Left lung (tissue), 4 donors: ENCODE measurements at regions not wholly inside any gene's neighbourhood (a gene's known extent, or its start where the extent isn't known, plus 50 kb on each side); places are given as distances from the start of the nearest gene placed in this dataset.
"Not testable (repeated sequence)": the region's sequence is repeated elsewhere in the genome, so short reads cannot be mapped to it uniquely, and the experiment has no call there.

ENCODE experiments used
- ATAC-seq: fragments of 200-7000 bp; cut with Tn5 transposase; one replicate; pipeline ENCODE4 v1.9.1; 2020; ENCODE audit warnings: moderate library complexity
- DNase-seq, 4 donors: peaks; one replicate each; pipeline ENCODE4 v3.0.0-alpha.2; 2013 to 2020
- H3K27ac ChIP-seq, 2 donors: fragments of 200-600 bp; sonication (generic) in 1 of 2; one replicate each; pipeline versions ENCODE4 v1.5.0 to v1.8.0; 2020 to 2021
- H3K27me3 ChIP-seq, 2 donors: fragments of 200-600 bp; sonication (generic) in 1 of 2; one replicate each; pipeline versions ENCODE4 v1.5.0 to v1.8.0; 2020 to 2021
- H3K36me3 ChIP-seq, 2 donors: fragments of 200-600 bp; sonication (generic) in 1 of 2; one replicate each; pipeline versions ENCODE4 v1.5.0 to v1.8.0; 2020 to 2021
- H3K4me1 ChIP-seq, 2 donors: fragments of 200-600 bp; one replicate each; pipeline ENCODE4 v1.8.0; 2021
- H3K4me3 ChIP-seq, 2 donors: fragments of 200-600 bp; sonication (generic) in 1 of 2; one replicate each; pipeline versions ENCODE4 v1.5.0 to v1.8.0; 2020 to 2021; ENCODE audit warnings: mild to moderate bottlenecking in 1 of 2
- H3K9me3 ChIP-seq, 2 donors: fragments of 200-600 bp; sonication (generic) in 1 of 2; one replicate each; pipeline versions ENCODE4 v1.5.0 to v1.8.0; 2020 to 2021
- intact Hi-C, 2 donors: fragments of 100-400 bp; cut with DNase I; formaldehyde crosslinking; loops; one replicate each; pipeline versions ENCODE4 v1.11.2 to v1.14.2; 2022
- TF ChIP-seq, protein P1 (sequence below), 2 donors: fragments of 200-600 bp; sonication (generic) in 1 of 2; IDR thresholded peaks; one replicate each; pipeline versions ENCODE4 v1.5.0 to v1.8.0; 2021; ENCODE audit warnings: antibody characterized with exemption in 2 of 2
- donor health status: DM: no; HTN: yes; CAD: no.
- donor health status: DM: no; HTN: no; CAD: no.

DNA sequence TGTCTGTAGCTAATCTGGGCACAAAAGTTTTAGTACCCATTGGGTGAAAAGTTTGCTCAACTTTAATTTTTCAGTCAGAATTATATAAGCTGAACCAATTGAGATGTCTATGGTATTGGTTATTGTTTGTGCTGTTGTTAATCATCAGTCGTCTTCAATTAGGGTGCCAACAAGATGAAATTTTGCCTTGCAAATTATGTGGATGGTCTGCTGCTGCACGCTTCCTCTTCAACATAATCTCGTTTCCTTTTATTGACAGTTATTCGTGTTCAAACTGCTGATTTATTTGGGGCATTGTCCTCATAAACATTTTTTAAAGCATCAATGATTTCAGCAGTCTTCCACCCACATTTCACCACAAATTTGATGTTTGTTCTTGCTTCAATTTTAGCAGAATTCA is 194.0 kb downstream of the HTR1A start:
- no peak for ATAC-seq

DNA sequence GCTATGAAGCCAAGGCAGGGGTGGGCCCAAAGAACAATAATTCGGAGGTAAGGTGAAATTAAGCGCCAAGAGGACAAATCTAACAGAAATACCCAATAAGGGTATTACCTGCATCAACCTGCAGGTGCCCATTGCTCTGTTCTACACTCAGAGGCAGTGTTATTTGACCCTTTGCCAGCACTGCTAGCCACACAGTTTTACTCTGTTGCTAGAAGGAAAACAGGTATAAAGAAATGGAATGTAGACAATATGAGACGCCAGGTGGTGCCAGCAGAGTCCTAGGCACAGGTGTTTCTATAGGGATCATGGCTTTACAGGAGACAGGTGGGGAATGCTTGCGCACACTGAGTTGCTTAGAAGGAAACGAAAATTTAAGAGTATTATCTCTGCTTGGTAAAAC is 201.3 kb downstream of the HTR1A start:
- no peak for DNase-seq
- ATAC-seq, result no peak
- intact Hi-C loops, result no loop called here
- no peak overlapping the region for H3K27ac ChIP-seq
- TF ChIP-seq, protein P1, sequence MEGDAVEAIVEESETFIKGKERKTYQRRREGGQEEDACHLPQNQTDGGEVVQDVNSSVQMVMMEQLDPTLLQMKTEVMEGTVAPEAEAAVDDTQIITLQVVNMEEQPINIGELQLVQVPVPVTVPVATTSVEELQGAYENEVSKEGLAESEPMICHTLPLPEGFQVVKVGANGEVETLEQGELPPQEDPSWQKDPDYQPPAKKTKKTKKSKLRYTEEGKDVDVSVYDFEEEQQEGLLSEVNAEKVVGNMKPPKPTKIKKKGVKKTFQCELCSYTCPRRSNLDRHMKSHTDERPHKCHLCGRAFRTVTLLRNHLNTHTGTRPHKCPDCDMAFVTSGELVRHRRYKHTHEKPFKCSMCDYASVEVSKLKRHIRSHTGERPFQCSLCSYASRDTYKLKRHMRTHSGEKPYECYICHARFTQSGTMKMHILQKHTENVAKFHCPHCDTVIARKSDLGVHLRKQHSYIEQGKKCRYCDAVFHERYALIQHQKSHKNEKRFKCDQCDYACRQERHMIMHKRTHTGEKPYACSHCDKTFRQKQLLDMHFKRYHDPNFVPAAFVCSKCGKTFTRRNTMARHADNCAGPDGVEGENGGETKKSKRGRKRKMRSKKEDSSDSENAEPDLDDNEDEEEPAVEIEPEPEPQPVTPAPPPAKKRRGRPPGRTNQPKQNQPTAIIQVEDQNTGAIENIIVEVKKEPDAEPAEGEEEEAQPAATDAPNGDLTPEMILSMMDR (IDR thresholded peaks at IDR 0.05), result no peak
- no peaks in the 10 kb centered on the region for H3K4me1 ChIP-seq
- H3K36me3 ChIP-seq, result no peaks in the 10 kb centered on the region
- H3K4me3 ChIP-seq, result no peak overlapping the region
- no peaks in the 10 kb centered on the region for H3K27me3 ChIP-seq
- no peaks in the 10 kb centered on the region for H3K9me3 ChIP-seq

More for the DNA sequence above, 194.0 kb downstream of the HTR1A start:
- H3K4me3 ChIP-seq, result no peak overlapping the region
- no peak overlapping the region for H3K27ac ChIP-seq
- intact Hi-C loops, result no loop called here
- TF ChIP-seq, protein P1 (IDR thresholded peaks at IDR 0.05), result no peak
- H3K4me1 ChIP-seq, result no peaks in the 10 kb centered on the region
- H3K9me3 ChIP-seq, result peaks cover 0 to 3% of the 10 kb centered on the region in 2 donors
- H3K27me3 ChIP-seq, result no peaks in the 10 kb centered on the region
- H3K36me3 ChIP-seq, result no peaks in the 10 kb centered on the region
- DNase-seq, result no peak

DNA sequence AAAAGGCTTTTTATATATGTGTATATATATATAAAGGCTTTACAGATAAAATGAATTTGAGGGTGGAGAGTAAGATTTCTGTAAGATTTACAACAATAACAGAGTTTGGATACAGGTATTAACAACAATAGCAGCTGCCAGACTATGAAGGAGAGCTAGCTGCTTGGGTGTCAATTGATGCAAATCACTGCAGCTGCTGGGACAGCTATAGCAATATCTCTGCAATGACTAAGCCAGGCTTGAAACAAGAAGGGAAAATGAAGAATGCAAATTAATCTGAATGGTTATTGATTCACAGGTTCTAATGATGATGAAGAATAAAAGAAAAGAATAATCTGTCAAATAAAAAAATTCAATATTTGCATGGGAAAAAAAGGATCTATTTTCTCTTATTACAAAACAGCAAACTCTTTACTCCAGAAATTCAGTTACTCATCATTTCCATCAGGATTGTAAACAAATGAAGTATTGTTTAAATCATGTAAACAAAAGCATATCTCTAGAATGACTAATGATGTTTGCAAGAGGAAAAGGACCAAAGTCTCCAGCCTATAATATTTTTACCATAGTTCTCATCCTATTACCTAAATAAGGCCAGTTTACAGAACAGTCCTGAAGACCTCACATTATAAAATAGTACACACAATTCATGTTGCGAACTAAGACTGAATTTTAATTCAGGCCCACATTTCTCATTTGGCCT is 219.0 kb downstream of the HTR1A start:
- ATAC-seq, result no peak
- peaks cover 0 to 15% of the 10 kb centered on the region in 2 donors for H3K9me3 ChIP-seq
- no peak overlapping the region for H3K27ac ChIP-seq
- H3K27me3 ChIP-seq, result no peaks in the 10 kb centered on the region
- DNase-seq, result no peak
- H3K4me1 ChIP-seq, result no peaks in the 10 kb centered on the region
- TF ChIP-seq, protein P1 (IDR thresholded peaks at IDR 0.05), result no peak
- H3K4me3 ChIP-seq, result no peak overlapping the region
- intact Hi-C loops, result no loop called here
- no peaks in the 10 kb centered on the region for H3K36me3 ChIP-seq

DNA sequence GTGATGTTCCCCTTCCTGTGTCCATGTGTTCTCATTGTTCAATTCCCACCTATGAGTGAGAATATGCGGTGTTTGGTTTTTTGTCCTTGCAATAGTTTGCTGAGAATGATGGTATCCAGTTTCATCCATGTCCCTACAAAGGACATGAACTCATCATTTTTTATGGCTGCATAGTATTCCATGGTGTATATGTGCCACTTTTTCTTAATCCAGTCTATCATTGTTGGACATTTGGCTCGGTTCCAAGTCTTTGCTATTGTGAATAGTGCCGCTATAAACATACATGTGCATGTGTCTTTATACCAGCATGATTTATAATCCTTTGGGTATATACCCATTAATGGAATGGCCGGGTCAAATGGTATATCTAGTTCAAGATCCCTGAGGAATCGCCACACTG is 229.4 kb downstream of the HTR1A start:
- H3K4me1 ChIP-seq, DNase-seq, ATAC-seq, H3K27me3 ChIP-seq, H3K9me3 ChIP-seq, H3K27ac ChIP-seq, intact Hi-C loops, H3K4me3 ChIP-seq, H3K36me3 ChIP-seq: not testable (repeated sequence)

DNA sequence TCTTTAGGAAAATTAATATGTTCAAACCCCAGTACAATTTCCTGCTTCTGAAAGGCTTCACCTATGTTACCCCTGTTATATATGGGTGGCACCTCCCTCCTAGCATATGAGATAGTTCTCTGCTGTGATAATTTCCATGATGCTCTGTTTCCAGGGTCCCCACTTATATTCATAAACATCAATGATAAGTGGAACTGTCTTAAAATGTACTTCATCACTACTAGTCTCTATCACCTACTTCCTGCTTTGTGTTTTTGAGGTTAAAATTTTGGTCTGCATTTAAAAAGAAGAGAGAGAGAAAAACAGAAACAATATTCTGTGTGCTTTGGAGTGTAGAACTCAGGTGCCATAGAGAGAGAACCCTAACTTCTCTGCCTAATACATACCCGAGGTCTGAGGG is 234.7 kb downstream of the HTR1A start:
- H3K27me3 ChIP-seq, result no peaks in the 10 kb centered on the region
- H3K36me3 ChIP-seq, result no peaks in the 10 kb centered on the region
- no peaks in the 10 kb centered on the region for H3K9me3 ChIP-seq
- intact Hi-C loops, result no loop called here
- ATAC-seq (no peak), DNase-seq (no peak)
- H3K27ac ChIP-seq, result no peak overlapping the region
- no peak overlapping the region for H3K4me3 ChIP-seq
- no peaks in the 10 kb centered on the region for H3K4me1 ChIP-seq
- TF ChIP-seq, protein P1 (IDR thresholded peaks at IDR 0.05), result no peak

DNA sequence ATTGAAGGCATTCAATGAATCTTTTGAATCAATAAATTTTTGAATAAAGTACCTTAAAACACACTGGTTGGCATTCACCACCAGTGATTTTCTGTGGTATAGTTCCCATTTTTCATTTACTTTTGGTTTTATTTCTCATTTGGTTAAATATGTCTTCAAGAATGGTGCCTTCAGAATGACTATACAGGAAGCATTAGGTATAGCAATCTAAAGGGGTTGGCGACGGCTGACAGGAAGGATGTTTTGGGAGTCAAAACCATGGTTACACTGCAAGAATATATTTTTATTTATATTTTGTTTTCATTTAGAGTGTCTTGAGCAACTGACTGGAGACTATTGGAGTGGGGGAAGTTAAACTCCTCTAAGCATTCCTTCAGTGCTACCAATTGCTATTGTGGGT is 235.7 kb downstream of the HTR1A start:
- no peak overlapping the region for H3K27ac ChIP-seq
- intact Hi-C loops, result no loop called here
- H3K9me3 ChIP-seq, result no peaks in the 10 kb centered on the region
- H3K4me1 ChIP-seq, result no peaks in the 10 kb centered on the region
- TF ChIP-seq, protein P1 (IDR thresholded peaks at IDR 0.05), result no peak
- DNase-seq, result no peak
- no peak for ATAC-seq
- no peak overlapping the region for H3K4me3 ChIP-seq
- no peaks in the 10 kb centered on the region for H3K27me3 ChIP-seq
- H3K36me3 ChIP-seq, result no peaks in the 10 kb centered on the region
